Heart right ventricle (tissue), 16 donors: ENCODE measurements at regions not wholly inside any gene's neighbourhood (a gene's known extent, or its start where the extent isn't known, plus 50 kb on each side); places are given as distances from the start of the nearest gene placed in this dataset.

Experiments
- ATAC-seq, 8 donors: fragments of 200-7000 bp; cut with Tn5 transposase; one replicate each; pipeline ENCODE4 v1.9.1; 2020; ENCODE audit warnings: mild to moderate bottlenecking in 8 of 8, moderate library complexity in 8 of 8, moderate number of reproducible peaks in 1 of 8
- DNase-seq, 2 donors: peaks; one replicate each; pipeline ENCODE4 v3.0.0-alpha.2; 2020
- H3K27ac ChIP-seq, 10 donors: fragments of 200-600 bp; sonication (generic) in 2 of 10; one replicate each; pipeline versions ENCODE4 v1.5.0 to v1.8.0; 2020 to 2022; ENCODE audit warnings: mild to moderate bottlenecking in 3 of 10
- H3K27me3 ChIP-seq, 7 donors: fragments of 200-600 bp; one replicate each; pipeline ENCODE4 v1.8.0; 2021 to 2022; ENCODE audit warnings: mild to moderate bottlenecking in 2 of 7
- H3K36me3 ChIP-seq, 9 donors: fragments of 200-600 bp; sonication (generic) in 1 of 9; one replicate each; pipeline versions ENCODE4 v1.5.0 to v1.8.0; 2020 to 2022; ENCODE audit warnings: mild to moderate bottlenecking in 2 of 9
- H3K4me1 ChIP-seq, 9 donors: fragments of 200-600 bp; sonication (generic) in 1 of 9; one replicate each; pipeline versions ENCODE4 v1.5.0 to v1.8.0; 2020 to 2022; ENCODE audit warnings: mild to moderate bottlenecking in 4 of 9
- H3K4me3 ChIP-seq, 10 donors: fragments of 200-600 bp; sonication (generic) in 2 of 10; one replicate each; pipeline versions ENCODE4 v1.5.0 to v1.8.0; 2020 to 2022; ENCODE audit warnings: mild to moderate bottlenecking in 7 of 10, moderate library complexity in 2 of 10
- H3K9me3 ChIP-seq, 11 donors: fragments of 200-600 bp in 10 of 11; sonication (generic) in 2 of 11; one replicate each; pipeline versions ENCODE4 v1.5.0 to v1.8.0; 2013 to 2022; ENCODE audit warnings: mild to moderate bottlenecking in 2 of 11, control low read depth in 1 of 11, moderate library complexity in 1 of 11
- WGBS, 2 donors: extraction: QIAGEN DNeasy Blood & Tissue Kit; methylation state at CpG; one replicate each; pipeline ENCODE4 v1.1.7; 2013; ENCODE audit warnings: inconsistent platforms in 1 of 2; 5-methylcytosine and 5-hydroxymethylcytosine counted together
- intact Hi-C, 10 donors: fragments of 100-400 bp; cut with DNase I; formaldehyde crosslinking; loops; one replicate each; pipeline versions ENCODE4 v1.11.1 to v1.14.2; 2022
- TF ChIP-seq, protein P1 (sequence below), 9 donors: fragments of 200-600 bp; sonication (generic) in 2 of 9; IDR thresholded peaks; one replicate each; pipeline versions ENCODE4 v1.5.0 to v1.8.0; 2021 to 2022; ENCODE audit warnings: antibody characterized with exemption in 9 of 9, mild to moderate bottlenecking in 5 of 9, moderate library complexity in 1 of 9
- donor health status: Arrhythmogenic right ventricular cardiomyopathy.
- donor health status: ischemic (EF 13 %, LVEDD 7.1; RV severe dilation, severe dysfunction).
- donor health status: healthy with polysubstance abuse.
- donor health status: DM: no; HTN: yes; CAD: no.
- donor health status: DM: no; HTN: no; CAD: no.
- donor health status: ischemic (EF 25% LVEDD 6.9; RV normal size, moderate dysfunction).
- donor health status: ischemic (EF 25% LVEDD 5.7; RV mildly dilated, moderate dysfunction).
- donor health status: healthy.
- donor health status: DM: yes; HTN: yes; CAD: no.
- donor health status: Ischemic cardiomyopathy.
- donor health status: ischemic (EF 35%, LVEDD 5.7; RV mildly dilated, moderate dysfunction).
- donor health status: nonischemic (EF 11% LVEDD 7.7; RV severe dilation, severe dysfunction).
- donor health status: DM: yes; HTN: yes; CAD: no.
- donor health status: PGD.
- donor health status: ischemic (EF 29% LVEDD 5.4; RV normal size, mild dysfunction).
- donor health status: nonischemic (EF 23%, LVEDD 6.1; RV moderate dilation, normal function).

DNA sequence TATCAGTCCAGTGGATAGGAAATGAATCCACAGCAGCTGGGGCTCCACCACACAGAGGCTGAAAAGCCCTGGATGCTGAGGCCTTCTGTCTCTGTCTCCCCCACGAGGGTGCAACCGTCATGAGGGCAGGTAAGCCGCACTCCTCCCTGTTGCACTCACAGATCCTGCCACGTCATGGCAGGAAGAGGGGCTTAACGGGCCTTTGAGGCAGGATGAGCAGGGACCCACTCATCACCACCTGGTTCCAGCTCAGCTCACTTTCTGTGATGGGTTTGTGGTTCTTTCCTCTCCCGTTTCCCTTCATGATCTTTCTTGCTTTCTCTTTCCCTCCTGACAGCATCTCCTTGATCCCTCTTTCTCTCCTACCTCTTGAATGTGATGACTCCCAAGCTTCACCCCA, 575.2 kb downstream of the CCDC171 start:
- no peak for ATAC-seq
- WGBS, 2 donors, result 90 to 92% methylated on average over 6 of the region's 6 CpGs
- H3K36me3 ChIP-seq, result no peaks in the 10 kb centered on the region

DNA sequence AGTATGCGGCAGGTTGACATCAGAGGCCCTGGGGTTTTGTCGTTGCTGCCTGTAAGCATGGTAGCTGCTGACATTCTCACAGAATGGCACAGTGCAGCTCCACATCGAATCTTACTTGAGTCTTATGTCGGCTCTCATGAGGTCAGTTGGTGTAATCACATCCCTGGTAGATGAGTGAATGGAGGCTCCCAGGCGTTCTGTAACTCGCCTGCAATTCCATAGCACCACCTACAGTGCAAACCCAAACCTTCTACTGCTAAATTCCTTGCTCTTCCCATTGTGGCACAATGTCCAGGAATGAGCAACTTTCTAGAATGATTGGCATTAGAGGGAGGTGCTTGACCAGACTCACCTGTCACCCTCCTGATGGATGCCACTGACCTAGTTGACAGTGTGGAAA, 578.4 kb downstream of the CCDC171 start:
- Histone ChIP-seq H3K36me3 (no peaks in the 10 kb centered on the region), H3K27me3 (no peaks in the 10 kb centered on the region), H3K27ac (no peak overlapping the region), H3K4me3 (no peak overlapping the region), H3K9me3 (peaks cover 0 to 7% (median 0%) of the 10 kb centered on the region in 11 donors), H3K4me1 (peaks cover 0 to 7% (median 4%) of the 10 kb centered on the region in 9 donors)
- ATAC-seq (no peak), DNase-seq (no peak)
- TF ChIP-seq, protein P1, sequence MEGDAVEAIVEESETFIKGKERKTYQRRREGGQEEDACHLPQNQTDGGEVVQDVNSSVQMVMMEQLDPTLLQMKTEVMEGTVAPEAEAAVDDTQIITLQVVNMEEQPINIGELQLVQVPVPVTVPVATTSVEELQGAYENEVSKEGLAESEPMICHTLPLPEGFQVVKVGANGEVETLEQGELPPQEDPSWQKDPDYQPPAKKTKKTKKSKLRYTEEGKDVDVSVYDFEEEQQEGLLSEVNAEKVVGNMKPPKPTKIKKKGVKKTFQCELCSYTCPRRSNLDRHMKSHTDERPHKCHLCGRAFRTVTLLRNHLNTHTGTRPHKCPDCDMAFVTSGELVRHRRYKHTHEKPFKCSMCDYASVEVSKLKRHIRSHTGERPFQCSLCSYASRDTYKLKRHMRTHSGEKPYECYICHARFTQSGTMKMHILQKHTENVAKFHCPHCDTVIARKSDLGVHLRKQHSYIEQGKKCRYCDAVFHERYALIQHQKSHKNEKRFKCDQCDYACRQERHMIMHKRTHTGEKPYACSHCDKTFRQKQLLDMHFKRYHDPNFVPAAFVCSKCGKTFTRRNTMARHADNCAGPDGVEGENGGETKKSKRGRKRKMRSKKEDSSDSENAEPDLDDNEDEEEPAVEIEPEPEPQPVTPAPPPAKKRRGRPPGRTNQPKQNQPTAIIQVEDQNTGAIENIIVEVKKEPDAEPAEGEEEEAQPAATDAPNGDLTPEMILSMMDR (IDR thresholded peaks at IDR 0.05), result peak in 1 of 9 donors; percentile 15
- intact Hi-C loops, result loop anchor here in 7 of 10 donors (5.0 to 10.0 kb wide), 3 partner anchors 96 to 259 kb away; no protein-coding TSS in a partner anchor
- WGBS, 2 donors, result 70 to 73% methylated on average over 6 of the region's 6 CpGs

More for the DNA sequence above, 575.2 kb downstream of the CCDC171 start:
- intact Hi-C loops, result no loop called here
- no peak for DNase-seq
- Histone ChIP-seq H3K27ac (no peak overlapping the region), H3K27me3 (no peaks in the 10 kb centered on the region), H3K4me3 (no peak overlapping the region), H3K4me1 (no peaks in the 10 kb centered on the region), H3K9me3 (peaks cover 0 to 7% (median 0%) of the 10 kb centered on the region in 11 donors)
- TF ChIP-seq, protein P1 (IDR thresholded peaks at IDR 0.05), result no peak

DNA sequence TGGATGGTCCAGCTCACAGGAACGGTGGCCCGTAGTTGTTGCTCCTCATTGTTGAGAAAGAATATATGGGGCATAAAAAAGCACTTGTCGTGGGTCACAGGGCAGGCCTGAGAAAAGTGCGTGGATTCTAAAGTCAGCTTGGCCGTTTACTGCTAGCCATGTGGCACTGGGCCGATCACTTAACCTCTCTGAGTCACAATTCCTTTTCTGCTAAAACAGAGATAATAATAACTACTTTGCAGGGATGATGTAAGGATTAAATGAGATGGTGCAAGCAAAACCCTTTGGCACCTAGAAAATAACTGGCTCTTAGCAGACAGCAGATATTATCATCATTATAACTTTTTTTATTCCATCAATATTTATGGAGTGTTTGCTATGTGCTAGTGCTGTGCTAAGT, 579.7 kb downstream of the CCDC171 start:
- Histone ChIP-seq H3K27ac (no peak overlapping the region), H3K4me3 (no peak overlapping the region), H3K4me1 (peaks cover 0 to 13% (median 5%) of the 10 kb centered on the region in 9 donors), H3K9me3 (peaks cover 0 to 7% (median 0%) of the 10 kb centered on the region in 11 donors), H3K36me3 (no peaks in the 10 kb centered on the region), H3K27me3 (peaks cover 0 to 2% (median 0%) of the 10 kb centered on the region in 7 donors)
- 91 to 92% methylated on average over 6 of the region's 6 CpGs for WGBS, 2 donors
- ATAC-seq (no peak), DNase-seq (no peak)
- TF ChIP-seq, protein P1 (IDR thresholded peaks at IDR 0.05), result no peak
- intact Hi-C loops, result loop anchor here in 7 of 10 donors (5.0 to 10.0 kb wide), 3 partner anchors 98 to 260 kb away; no protein-coding TSS in a partner anchor

DNA sequence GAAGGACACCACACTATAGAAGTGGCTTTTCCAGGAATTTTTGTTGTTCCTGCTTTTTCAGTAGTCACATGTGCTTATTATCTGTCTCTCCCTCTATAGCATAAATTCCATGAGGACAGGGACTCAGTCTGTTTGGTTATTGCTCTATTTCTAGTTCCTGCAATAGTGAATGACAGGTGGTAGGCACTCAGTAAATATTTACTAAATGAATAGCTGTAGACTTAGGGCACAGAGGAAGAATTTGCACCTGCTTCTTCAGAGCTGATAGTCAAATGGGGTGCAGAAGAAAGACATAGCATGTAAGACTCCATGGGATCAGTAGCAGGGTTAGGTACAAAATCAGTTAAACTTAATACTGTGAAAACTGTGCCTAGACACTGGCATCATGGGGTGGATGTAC, 580.2 kb downstream of the CCDC171 start:
- no peak overlapping the region for H3K4me3 ChIP-seq
- no peak overlapping the region for H3K27ac ChIP-seq
- ATAC-seq, result no peak
- peaks cover 0 to 4% (median 0%) of the 10 kb centered on the region in 7 donors for H3K27me3 ChIP-seq
- peaks cover 0 to 7% (median 0%) of the 10 kb centered on the region in 11 donors for H3K9me3 ChIP-seq
- H3K36me3 ChIP-seq, result no peaks in the 10 kb centered on the region
- peaks cover 0 to 17% (median 5%) of the 10 kb centered on the region in 9 donors for H3K4me1 ChIP-seq
- intact Hi-C loops, result loop anchor here in 7 of 10 donors (5.0 to 10.0 kb wide), 3 partner anchors 98 to 261 kb away; no protein-coding TSS in a partner anchor
- TF ChIP-seq, protein P1 (IDR thresholded peaks at IDR 0.05), result no peak
- DNase-seq, result no peak
